K562 (cell line): ENCODE measurements at regions not wholly inside any gene's neighbourhood (a gene's known extent, or its start where the extent isn't known, plus 50 kb on each side); places are given as distances from the start of the nearest gene placed in this dataset.
A peak's percentile ranks its signal among the peaks of the same experiment; 100 is the strongest.

Experiments used
- ADNP ChIP-seq: fragments of 200-800 bp; sonication (Bioruptor generic); IDR thresholded peaks from 2 replicates; pipeline ENCODE4 v1.6.1; 2016; ENCODE audit warnings: missing genetic modification characterization, missing compliant biosample characterization
- CXXC5 ChIP-seq: fragments of 250-450 bp; sonication (Bioruptor Pico); IDR thresholded peaks from 2 replicates; pipeline ENCODE4 v1.8.0; 2022; ENCODE audit warnings: inconsistent platforms, mild to moderate bottlenecking, moderate library complexity
- ELF2 ChIP-seq: fragments of 250-450 bp; sonication (Bioruptor Pico); IDR thresholded peaks from 2 replicates; pipeline ENCODE4 v1.5.0; 2021; ENCODE audit warnings: mild to moderate bottlenecking
- EWSR1 ChIP-seq: fragments of 450-650 bp; IDR thresholded peaks from 2 replicates; pipeline ENCODE4 v1.6.1; 2018; ENCODE audit warnings: borderline replicate concordance, mild to moderate bottlenecking, low read depth, moderate library complexity; ENCODE audit not compliant: partially characterized antibody
- HDAC2 ChIP-seq: fragments of 450-650 bp; IDR thresholded peaks from 2 replicates; pipeline ENCODE4 v1.6.1; 2016; ENCODE audit warnings: mild to moderate bottlenecking
- HEY1 ChIP-seq: fragments of 250-450 bp; sonication (Bioruptor Pico); IDR thresholded peaks from 2 replicates; pipeline ENCODE4 v1.5.0; 2020; ENCODE audit warnings: mild to moderate bottlenecking, moderate library complexity, borderline replicate concordance
- HNRNPK ChIP-seq: fragments of 200-400 bp; formaldehyde crosslinking; IDR thresholded peaks from one replicate; pipeline ENCODE4 v1.6.1; 2018; ENCODE audit warnings: mild to moderate bottlenecking, low read depth, low read length; ENCODE audit not compliant: poor library complexity, severe bottlenecking
- LCOR ChIP-seq: sonication (generic); formaldehyde crosslinking; IDR thresholded peaks from 2 replicates; pipeline ENCODE4 v1.8.0; 2022; ENCODE audit warnings: mild to moderate bottlenecking, missing genetic modification reagents
- MTA3 ChIP-seq: fragments of 450-650 bp; formaldehyde crosslinking; IDR thresholded peaks from 2 replicates; pipeline ENCODE4 v1.6.1; 2017; ENCODE audit warnings: mild to moderate bottlenecking, borderline replicate concordance
- MXI1 ChIP-seq: IDR thresholded peaks from 2 replicates; pipeline ENCODE4 v1.6.1; 2011; ENCODE audit warnings: low read depth, mild to moderate bottlenecking, improper control_type of control experiment, low read length
- RAD21 ChIP-seq, 2 experiments: fragments of 250-450 bp in 1 of 2; fragments of 450-650 bp in 1 of 2; sonication (Bioruptor Pico) in 1 of 2; formaldehyde crosslinking in 1 of 2; IDR thresholded peaks in 1 of 2; conservative IDR thresholded peaks in 1 of 2; 2 replicates each; pipeline versions ENCODE4 v1.4.0 to v1.8.0; 2020 to 2022; ENCODE audit warnings: mild to moderate bottlenecking in 2 of 2, moderate library complexity in 1 of 2
- SAFB2 ChIP-seq: fragments of 200-400 bp; formaldehyde crosslinking; IDR thresholded peaks from 2 replicates; pipeline ENCODE4 v1.6.1; 2018; ENCODE audit warnings: borderline replicate concordance, low read length, low read depth, moderate library complexity; ENCODE audit not compliant: severe bottlenecking
- SLC30A9 ChIP-seq: fragments of 250-450 bp; sonication (Bioruptor Pico); IDR thresholded peaks from 2 replicates; pipeline ENCODE4 v1.8.0; 2022; ENCODE audit warnings: mild to moderate bottlenecking, moderate library complexity
- STAG1 ChIP-seq: sonication (generic); formaldehyde crosslinking; IDR thresholded peaks from 2 replicates; pipeline ENCODE4 v1.5.0; 2020; ENCODE audit warnings: missing genetic modification reagents, borderline replicate concordance
- ZNF57 ChIP-seq: fragments of 450-650 bp; formaldehyde crosslinking; IDR thresholded peaks from 2 replicates; pipeline ENCODE4 v1.4.0; 2020; ENCODE audit warnings: mild to moderate bottlenecking, moderate library complexity
- TF ChIP-seq, protein P1 (sequence below): IDR thresholded peaks from 2 replicates; pipeline ENCODE4 v1.6.1; 2012; ENCODE audit warnings: low read depth, low read length, improper control_type of control experiment, borderline replicate concordance
- TF ChIP-seq, protein P2 (sequence below), 2 experiments: IDR thresholded peaks; 2 replicates each; pipeline ENCODE4 v1.6.1; 2012; ENCODE audit warnings: improper control_type of control experiment in 2 of 2, low read depth in 2 of 2, low read length in 2 of 2, borderline replicate concordance in 1 of 2
- TF ChIP-seq, protein P3 (sequence below): IDR thresholded peaks from 2 replicates; pipeline ENCODE4 v1.6.1; 2016; ENCODE audit warnings: missing genetic modification characterization, missing compliant biosample characterization
- TF ChIP-seq, protein P4 (sequence below): fragments of 450-650 bp; IDR thresholded peaks from 2 replicates; pipeline ENCODE4 v1.6.1; 2016
- TF ChIP-seq, protein P5 (sequence below), 2 experiments: fragments of 450-650 bp in 1 of 2; sonication (generic) in 1 of 2; formaldehyde crosslinking in 1 of 2; IDR thresholded peaks in 1 of 2; conservative IDR thresholded peaks in 1 of 2; 2 replicates each; pipeline versions ENCODE4 v1.6.1 to v1.8.1; 2016 to 2023; ENCODE audit warnings: mild to moderate bottlenecking in 2 of 2, moderate library complexity in 2 of 2, inconsistent platforms in 1 of 2, missing genetic modification reagents in 1 of 2

DNA sequence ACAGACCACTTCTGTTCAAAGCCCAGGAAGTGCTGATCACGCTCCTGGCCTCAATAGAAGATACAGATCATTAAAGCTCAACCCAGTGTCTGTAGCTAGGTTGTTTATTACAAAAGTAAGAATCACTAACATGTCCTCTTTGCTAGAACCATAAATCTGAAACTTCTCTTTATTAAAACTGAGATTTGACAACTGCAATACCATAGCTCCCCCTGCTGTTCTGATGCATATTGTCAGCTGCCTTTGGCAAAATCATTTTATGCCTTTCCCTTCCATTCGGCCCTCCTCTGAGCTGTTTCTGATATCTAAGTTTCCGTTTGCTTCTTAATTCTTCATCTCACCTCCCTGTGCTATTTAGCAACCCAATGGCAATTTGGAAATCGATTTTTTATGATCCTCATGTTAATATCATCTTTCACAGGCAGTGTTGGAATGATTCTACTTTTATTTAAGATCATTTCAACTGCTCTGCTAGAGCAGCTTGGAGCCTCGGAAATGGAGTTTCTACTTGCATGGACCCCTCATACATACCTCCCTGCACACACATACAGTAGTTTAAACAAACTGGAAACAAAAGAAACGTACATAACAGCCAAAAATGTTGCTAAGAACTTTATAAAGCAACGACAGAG, 998.8 kb downstream of the MAT2B start (continued):
- TF ChIP-seq SAFB2 (no peak), HNRNPK (no peak), EWSR1 (no peak), CXXC5 (no peak), HEY1 (CRISPR knock-in tag) (no peak), RAD21 (CRISPR knock-in tag; conservative IDR thresholded peaks at IDR 0.05 in 1 of 2, IDR thresholded peaks at IDR 0.05 in 1 of 2) (peak; percentile 95 to 96), STAG1 (CRISPR knock-in tag) (peak; percentile 54; the same call in 1 of the 2 replicates), MTA3 (no peak), MXI1 (no peak), HDAC2 (no peak), SLC30A9 (CRISPR knock-in tag) (no peak), ZNF57 (CRISPR knock-in tag) (no peak), ADNP (tag) (no peak), LCOR (CRISPR knock-in tag) (no peak), ELF2 (CRISPR knock-in tag) (no peak)
- TF ChIP-seq, protein P1, sequence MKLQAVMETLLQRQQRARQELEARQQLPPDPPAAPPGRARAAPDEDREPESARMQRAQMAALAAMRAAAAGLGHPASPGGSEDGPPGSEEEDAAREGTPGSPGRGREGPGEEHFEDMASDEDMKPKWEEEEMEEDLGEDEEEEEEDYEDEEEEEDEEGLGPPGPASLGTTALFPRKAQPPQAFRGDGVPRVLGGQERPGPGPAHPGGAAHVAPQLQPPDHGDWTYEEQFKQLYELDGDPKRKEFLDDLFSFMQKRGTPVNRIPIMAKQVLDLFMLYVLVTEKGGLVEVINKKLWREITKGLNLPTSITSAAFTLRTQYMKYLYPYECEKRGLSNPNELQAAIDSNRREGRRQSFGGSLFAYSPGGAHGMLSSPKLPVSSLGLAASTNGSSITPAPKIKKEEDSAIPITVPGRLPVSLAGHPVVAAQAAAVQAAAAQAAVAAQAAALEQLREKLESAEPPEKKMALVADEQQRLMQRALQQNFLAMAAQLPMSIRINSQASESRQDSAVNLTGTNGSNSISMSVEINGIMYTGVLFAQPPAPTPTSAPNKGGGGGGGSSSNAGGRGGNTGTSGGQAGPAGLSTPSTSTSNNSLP = peak; percentile 43; the same call in 1 of the 2 replicates
- TF ChIP-seq, protein P2, sequence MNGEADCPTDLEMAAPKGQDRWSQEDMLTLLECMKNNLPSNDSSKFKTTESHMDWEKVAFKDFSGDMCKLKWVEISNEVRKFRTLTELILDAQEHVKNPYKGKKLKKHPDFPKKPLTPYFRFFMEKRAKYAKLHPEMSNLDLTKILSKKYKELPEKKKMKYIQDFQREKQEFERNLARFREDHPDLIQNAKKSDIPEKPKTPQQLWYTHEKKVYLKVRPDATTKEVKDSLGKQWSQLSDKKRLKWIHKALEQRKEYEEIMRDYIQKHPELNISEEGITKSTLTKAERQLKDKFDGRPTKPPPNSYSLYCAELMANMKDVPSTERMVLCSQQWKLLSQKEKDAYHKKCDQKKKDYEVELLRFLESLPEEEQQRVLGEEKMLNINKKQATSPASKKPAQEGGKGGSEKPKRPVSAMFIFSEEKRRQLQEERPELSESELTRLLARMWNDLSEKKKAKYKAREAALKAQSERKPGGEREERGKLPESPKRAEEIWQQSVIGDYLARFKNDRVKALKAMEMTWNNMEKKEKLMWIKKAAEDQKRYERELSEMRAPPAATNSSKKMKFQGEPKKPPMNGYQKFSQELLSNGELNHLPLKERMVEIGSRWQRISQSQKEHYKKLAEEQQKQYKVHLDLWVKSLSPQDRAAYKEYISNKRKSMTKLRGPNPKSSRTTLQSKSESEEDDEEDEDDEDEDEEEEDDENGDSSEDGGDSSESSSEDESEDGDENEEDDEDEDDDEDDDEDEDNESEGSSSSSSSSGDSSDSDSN (IDR thresholded peaks at IDR 0.05; ENCODE audit: borderline replicate concordance in 1 of 2, low read depth in 2 of 2, low read length in 2 of 2) = no peak
- TF ChIP-seq, protein P3, sequence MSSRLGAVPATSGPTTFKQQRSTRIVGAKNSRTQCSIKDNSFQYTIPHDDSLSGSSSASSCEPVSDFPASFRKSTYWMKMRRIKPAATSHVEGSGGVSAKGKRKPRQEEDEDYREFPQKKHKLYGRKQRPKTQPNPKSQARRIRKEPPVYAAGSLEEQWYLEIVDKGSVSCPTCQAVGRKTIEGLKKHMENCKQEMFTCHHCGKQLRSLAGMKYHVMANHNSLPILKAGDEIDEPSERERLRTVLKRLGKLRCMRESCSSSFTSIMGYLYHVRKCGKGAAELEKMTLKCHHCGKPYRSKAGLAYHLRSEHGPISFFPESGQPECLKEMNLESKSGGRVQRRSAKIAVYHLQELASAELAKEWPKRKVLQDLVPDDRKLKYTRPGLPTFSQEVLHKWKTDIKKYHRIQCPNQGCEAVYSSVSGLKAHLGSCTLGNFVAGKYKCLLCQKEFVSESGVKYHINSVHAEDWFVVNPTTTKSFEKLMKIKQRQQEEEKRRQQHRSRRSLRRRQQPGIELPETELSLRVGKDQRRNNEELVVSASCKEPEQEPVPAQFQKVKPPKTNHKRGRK (tag) = no peak
- TF ChIP-seq, protein P4, sequence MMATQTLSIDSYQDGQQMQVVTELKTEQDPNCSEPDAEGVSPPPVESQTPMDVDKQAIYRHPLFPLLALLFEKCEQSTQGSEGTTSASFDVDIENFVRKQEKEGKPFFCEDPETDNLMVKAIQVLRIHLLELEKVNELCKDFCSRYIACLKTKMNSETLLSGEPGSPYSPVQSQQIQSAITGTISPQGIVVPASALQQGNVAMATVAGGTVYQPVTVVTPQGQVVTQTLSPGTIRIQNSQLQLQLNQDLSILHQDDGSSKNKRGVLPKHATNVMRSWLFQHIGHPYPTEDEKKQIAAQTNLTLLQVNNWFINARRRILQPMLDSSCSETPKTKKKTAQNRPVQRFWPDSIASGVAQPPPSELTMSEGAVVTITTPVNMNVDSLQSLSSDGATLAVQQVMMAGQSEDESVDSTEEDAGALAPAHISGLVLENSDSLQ = peak; percentile 60
- TF ChIP-seq, protein P5, sequence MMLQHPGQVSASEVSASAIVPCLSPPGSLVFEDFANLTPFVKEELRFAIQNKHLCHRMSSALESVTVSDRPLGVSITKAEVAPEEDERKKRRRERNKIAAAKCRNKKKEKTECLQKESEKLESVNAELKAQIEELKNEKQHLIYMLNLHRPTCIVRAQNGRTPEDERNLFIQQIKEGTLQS (IDR thresholded peaks at IDR 0.05) = no peak
- TF ChIP-seq, protein P5 (CRISPR knock-in tag; conservative IDR thresholded peaks at IDR 0.05) = no peak
